Hematopoietic multipotent progenitor cell treated with erythropoietin and hydrocortisone succinate and interleukin-3 and kit ligand, for 4 days (in vitro differentiated cells): ENCODE measurements at regions not wholly inside any gene's neighbourhood (a gene's known extent, or its start where the extent isn't known, plus 50 kb on each side); places are given as distances from the start of the nearest gene placed in this dataset.
"Not testable (repeated sequence)": the region's sequence is repeated elsewhere in the genome, so short reads cannot be mapped to it uniquely, and the experiment has no call there.

Experiments
- DNase-seq: peaks from one replicate; pipeline ENCODE4 v3.0.0-alpha.2; 2015

- DNase-seq: no peak
These were observed 1735.9 kb upstream of the SEL1L start for GRCh38 chr14:83269583-83269982.

DNA sequence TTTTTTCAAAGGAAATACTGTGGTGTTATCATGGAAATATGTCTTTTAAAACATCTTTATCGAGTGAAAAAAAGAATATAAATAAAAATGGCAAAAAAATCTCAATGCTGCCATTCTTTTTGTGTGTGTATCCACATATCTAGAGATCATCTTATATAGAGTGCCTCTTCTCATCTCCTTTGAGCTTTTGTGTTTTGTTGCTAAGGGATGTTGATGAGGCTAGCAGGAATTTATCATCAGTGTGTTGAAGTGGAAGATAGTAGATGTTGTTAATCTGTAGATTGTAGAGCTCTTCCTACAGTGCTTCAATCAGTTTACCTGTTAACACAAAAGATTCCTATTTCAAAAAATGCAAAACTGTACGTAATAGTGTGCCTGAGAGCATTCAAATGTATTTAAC is 1738.0 kb upstream of the SEL1L start:
- DNase-seq: no peak

DNA sequence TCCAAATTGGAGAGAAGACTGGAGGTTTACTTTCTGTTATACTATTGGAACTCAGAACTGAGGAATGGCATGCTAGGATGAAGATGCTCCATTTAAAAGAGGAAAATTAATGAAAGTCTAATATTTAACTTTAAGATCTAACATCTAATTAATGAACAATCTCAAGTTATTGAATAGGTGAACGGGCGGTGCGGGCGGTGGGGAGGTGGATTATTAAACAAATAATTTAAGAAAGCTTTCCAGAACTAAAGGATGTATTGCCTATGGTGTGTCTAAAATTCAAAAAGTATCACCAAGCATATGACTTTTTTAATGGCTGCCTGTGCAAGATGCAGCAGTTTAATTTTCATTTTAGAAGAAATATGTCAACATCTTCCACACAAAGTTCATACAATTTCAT is 1747.1 kb upstream of the SEL1L start:
- DNase-seq: no peak

DNA sequence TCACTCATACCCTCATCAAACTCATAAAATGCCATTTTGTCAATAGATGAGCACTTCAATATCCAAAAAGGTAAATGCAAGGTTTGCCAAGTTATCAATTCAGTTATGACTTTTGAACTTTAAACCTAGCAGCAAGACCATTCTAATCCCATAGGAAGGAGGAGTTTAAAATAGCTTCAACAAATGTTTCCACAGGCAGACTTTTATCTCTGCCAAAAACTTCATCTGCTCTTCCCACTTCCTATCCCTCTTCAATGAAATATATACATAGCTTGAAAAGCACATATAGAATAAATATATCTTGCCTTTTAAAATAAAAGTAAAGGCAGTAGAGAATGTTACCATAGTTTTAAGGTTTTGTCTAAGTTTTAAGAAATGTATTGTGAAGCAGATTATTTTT is 1749.1 kb upstream of the SEL1L start:
- no peak for DNase-seq

DNA sequence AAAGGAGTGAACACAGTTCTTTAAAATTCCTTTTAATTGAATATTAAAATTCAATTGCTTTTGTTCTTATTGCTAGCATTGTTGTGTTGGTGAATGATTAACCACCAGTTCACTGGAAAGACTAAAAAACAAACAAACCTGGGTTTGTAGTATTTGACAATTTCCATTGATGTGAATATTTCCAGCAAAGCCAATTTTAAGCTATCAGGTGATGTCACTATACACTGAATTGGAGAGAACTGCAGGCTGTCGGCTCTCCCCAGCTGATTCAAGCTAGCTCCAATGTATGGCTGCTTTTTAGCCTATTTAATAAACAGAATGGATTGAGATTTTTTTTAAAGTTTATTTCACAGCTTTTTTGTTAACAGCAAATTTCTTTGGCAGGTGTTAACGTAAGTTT is 1753.6 kb upstream of the SEL1L start:
- no peak for DNase-seq

- DNase-seq: peak; percentile 27
These were observed 1755.7 kb upstream of the SEL1L start for GRCh38 chr14:83289390-83289789.

DNA sequence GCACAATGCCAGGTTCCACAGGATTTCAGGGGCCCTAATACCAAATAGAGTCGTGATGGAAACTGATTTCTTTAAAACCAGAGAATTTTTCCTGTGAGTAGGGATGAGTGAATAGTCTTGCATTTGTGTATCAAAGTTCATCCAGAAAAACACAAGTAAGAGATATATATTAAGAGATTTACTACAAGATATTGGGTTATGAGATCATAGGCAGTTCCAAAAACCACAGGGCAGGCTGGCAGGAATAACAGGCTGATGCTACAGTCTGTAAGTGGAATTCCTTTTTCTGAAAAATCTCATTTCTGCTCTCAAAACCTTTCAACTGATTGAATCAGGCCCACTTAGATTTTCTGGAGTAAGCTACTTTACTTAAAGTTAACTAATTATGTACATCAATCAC is 1756.2 kb upstream of the SEL1L start:
- no peak for DNase-seq

GRCh38 chr14:83290447-83290846 is 1756.8 kb upstream of the SEL1L start:
- no peak for DNase-seq

DNA sequence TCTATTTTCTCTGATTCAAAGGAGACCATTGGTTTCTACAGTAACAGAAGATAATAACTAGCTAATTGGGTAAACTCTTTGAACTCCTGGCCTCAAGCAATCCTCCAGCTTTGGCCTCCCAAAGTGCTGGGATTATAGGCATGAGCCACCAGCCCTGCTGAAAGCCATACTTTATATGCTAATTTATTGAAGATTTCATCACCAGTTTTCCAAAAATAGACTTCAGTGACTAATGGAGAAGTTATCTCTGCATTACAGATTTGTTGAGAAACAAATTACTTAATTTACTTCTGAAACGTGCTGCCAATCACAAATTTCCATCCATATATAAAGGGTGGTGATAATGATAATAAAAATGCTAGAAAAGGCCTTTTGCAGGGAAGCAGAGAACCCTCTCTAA is 1758.1 kb upstream of the SEL1L start:
- peak; percentile 8 for DNase-seq

DNA sequence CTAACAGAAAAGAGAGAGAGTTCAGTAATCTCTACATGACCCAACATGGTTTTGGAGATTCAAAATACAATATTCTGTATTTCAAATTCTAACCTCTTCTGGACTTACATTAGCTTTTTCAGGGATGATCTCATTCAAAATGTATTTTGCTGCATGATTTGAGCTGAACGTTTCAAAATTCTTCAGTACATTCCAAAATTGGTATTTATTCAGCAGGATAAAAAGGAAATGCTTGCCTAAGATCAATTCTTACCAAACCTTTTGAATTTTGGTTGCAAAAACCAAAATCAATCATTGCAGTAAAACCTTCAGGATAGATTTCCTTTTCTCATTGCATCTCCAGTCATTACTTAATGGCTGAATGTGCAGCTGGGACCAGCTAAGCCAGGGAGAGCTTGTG is 1761.3 kb upstream of the SEL1L start:
- no peak for DNase-seq

DNA sequence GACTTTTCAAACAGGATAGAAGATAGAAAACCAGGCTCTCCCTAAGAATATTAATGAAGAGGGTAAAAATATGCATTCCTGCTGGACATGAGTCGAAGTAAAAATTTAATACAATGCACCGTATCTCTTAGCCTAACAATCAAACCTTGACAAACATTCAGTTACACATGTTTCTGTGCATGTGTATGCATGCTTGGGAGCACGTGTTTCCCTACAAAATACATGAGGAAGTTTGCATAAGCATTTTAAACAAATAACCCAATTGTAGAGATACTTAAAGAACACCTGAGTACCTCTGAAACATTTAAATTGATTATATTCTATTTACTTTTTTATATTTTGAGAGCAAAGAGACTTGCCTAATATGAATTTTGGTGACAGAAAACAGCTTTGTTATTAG is 1763.7 kb upstream of the SEL1L start:
- no peak for DNase-seq

DNA sequence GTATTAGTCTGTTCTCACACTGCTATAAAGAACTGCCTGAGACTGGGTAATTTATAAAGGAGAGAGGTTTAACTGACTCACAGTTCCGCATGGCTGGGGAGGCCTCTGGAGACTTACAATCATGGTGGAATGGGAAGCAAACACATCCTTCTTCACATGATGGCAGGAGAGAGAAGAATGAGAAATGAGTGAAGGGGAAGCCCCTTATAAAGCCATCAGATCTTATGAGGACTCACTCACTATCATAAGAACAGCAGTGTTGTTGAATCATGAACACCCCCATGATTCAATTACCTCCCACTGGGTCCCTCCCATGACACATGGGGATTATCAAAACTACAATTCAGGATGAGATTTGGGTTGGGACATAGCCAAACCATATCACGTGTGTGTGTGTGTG is 1764.4 kb upstream of the SEL1L start:
- not testable (repeated sequence) for DNase-seq

- peak; percentile 63 for DNase-seq
These were observed 1766.9 kb upstream of the SEL1L start for GRCh38 chr14:83300476-83301064.

DNA sequence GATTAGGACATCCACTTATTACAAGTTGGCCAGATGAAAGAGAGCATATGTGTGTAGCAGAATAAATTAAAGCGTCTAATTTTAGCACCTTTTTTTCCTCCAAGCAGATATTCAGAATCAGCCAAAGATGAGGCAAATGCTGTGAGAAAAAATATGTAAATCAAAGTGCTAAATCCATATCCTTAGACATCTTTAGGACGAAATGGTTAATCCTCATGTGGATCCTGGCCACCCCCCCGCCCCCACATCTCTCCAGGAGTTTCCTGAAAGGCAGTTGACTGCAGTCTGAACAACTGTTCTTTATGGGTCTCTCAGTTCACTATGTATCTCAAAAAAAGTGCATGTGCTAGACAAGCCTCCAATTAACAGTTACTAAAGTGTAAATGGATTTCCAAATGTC is 1768.1 kb upstream of the SEL1L start:
- no peak for DNase-seq

- DNase-seq: no peak
These were observed 1775.6 kb upstream of the SEL1L start for GRCh38 chr14:83309211-83309610.

GRCh38 chr14:83309833-83310232 is 1776.2 kb upstream of the SEL1L start:
- DNase-seq: no peak

DNA sequence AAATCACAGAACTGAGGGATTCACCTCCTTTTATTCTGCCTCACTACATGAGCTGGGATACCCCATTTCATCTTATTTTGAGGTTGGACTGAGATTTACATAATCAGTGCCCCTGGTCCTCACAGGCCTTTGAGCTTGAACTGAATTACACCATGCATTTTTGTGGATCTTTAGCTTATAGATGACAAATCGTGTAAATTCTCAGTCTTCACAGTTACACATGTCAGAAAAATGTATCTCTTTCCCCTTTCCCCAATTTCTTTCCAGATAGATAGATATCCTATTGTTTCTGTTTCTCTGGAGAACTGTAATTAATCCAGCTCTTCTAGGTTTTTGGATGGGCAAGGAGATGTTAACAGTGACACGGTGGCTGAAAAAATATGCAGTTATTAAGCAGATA is 1778.9 kb upstream of the SEL1L start:
- no peak for DNase-seq

DNA sequence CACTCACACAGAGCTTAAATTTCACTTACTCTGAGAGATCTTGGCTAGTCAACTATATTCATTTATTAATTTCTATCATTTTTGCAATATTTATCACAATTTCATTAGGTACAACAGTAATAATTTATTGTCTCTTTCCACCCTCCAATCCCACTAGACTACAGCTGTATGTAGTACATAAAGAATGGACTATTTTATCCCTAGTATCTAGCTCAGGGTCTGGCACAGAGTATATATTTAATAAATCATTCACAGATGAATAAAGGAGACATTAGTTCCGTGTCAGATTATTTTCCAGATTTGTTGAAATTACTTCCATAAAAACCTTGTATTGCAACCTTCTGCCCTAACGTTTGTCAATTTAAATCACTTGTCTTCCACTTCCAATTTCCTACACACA is 1781.1 kb upstream of the SEL1L start:
- DNase-seq: no peak

- DNase-seq: no peak
These were observed 1782.7 kb upstream of the SEL1L start for GRCh38 chr14:83316356-83316755.

DNA sequence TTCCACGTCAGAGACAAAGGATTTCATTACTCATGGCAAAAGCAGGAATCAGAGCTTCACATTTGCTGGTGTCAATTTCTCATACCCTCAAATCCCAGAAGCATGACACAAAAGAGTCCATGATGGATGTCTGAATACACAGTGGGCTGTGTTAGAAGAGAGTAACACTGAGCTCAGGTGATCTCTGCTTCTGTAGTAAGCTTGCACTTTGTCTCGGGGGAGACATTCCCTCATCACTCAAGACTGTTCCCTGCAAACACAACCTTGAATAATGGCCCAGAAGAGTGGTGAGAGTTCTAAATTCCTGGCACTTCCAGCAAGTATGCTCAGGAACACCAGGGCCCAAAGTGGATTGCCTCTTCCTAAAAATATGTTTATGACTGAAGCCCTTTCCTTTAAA is 1787.2 kb upstream of the SEL1L start:
- no peak for DNase-seq

GRCh38 chr14:83331513-83331912 is 1797.9 kb upstream of the SEL1L start:
- DNase-seq: no peak

DNA sequence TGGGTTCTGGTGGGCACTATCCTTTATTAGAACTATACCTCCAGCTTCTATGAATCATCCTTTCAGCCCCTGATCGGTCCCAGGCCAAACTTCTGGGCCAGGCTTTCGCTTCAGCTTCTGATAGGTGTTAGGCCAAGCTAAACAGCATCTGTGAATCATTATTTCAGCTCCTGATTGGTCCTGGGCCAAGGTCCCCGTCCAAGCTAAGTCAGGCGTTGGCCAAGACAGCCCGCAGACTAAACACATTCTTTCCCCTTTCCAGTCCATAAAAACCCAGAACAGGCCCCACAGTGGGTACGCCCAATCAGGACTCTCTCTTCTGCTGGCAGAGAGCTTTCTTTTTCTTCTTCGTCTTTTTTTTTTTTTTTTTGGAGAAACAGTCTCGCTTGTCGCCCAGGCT is 1808.9 kb upstream of the SEL1L start:
- DNase-seq: no peak

DNA sequence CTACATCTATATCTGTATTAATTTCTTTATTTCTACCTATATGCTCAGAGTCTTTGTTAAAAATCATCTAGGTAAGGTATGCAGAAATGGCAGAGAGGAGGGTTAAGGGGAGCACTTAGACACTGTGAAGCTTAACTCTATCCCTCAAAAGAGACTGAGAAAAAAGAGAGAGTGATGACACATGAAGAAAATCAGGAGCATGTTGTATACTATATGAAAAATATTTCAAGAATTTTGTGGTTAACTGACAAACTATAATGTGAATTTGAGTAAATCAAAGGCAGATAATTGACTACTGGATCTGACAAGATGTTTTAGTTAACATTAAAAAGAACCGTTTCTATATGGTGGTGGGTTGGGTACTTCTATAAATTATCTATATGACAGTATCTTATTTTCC is 1814.2 kb upstream of the SEL1L start:
- no peak for DNase-seq

- no peak for DNase-seq
These were observed 1822.0 kb upstream of the SEL1L start for GRCh38 chr14:83355609-83356008.

DNA sequence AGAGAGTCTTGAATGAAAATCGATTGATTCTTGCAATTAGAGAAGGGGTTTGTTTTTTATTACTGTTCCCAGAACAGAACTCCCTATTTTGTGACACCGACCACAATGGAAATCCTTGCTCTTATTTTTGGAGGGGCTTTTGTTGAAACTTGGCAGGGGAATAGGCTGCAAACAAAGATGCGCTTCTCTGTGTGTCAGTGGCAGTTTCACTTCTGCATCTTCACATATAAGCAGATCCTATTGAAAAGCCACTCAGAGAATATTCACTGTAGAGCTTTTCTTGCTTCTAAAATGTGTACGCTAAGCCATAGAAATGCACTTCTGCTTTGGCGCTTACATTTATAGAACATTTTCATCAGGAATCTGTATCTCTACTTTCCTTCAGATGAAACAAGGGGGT is 1822.4 kb upstream of the SEL1L start:
- DNase-seq: no peak

DNA sequence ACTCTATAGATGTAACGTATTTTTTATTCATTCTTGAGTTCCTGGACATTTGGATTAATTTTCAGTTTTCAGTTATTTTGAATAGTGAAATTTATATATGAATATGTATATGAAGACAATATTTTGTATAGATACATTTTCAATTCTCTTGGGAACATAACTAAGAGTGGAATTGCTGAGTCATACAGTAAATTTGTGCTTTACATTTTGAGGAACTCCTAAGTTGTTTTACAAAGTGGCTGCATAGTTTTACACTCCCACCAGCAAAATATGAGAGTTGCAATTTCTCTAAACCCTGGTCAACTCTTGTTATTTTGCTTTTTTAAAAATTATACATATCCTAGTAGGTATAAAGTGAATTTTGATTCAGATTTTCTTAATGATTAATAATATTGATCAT is 1838.6 kb upstream of the SEL1L start:
- peak; percentile 1 for DNase-seq
